GM19035 (cell line): ENCODE measurements at regions not wholly inside any gene's neighbourhood (a gene's known extent, or its start where the extent isn't known, plus 50 kb on each side); places are given as distances from the start of the nearest gene placed in this dataset.
"Not testable (repeated sequence)": the region's sequence is repeated elsewhere in the genome, so short reads cannot be mapped to it uniquely, and the experiment has no call there.

Experiments
- ATAC-seq: cut with Tn5 transposase; IDR thresholded peaks from one replicate; pipeline ENCODE4 v1.9.1; 2021; ENCODE audit not compliant: unreplicated experiment

DNA sequence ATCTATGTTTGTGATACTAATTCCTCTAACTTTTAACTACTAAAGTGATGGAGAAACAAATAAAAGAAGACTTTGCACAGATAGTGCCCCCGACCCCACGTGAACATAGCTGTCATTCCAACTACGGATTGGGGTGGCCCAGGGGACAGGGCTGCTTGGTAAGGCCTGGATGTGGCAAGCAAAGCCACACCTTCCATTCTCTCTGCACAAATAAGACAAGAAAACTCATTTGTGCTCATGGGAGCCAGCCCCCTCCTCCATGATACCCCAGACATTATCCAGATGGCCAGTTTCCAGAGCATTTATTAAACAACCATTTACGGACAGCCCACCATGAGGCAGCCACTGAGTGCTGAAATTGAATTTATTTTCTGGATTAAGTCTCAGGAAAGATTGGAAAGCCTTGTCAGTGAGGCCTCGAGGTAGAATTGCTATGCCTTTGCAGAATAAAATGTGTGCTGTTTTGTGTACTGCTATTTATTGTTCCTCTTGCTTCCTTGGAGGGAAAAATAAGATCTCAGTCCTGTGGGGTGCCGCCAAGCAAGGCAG is 151.2 kb downstream of the UNC5CL start:
- ATAC-seq, result no peak

DNA sequence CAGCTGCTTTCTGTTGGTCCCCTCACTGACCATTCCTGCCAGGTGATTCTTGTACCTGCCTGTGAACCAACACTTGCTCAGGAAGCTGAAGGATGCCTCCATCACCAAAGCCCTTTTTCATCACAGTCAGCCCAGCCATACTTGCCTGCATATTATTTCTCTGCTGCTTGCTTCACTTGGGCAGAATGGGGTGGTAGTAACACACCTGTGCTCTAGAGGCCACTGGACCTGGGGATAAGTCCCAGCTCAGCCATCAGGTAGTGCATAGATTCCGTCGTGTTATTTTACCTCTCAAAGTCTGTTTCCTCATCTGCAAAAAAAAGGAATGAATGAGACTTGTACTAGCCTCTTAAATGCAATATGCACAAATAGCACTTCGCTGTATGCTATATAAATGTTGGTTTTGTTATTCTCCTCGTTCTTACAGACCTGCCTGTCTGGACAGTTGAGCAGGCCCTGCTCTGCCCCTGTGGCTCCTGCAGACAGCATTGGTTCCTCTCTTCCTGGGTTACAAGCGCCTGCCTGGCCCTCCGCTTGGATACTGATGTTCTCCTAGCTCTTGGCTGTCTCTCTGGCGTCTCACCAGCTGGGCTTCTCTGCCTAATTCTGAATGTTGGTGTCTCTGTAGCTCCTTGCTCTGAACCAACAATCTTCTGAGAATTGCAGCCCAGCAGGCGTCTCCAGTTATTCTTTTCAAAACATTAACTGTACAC is 151.8 kb downstream of the UNC5CL start:
- no peak for ATAC-seq

DNA sequence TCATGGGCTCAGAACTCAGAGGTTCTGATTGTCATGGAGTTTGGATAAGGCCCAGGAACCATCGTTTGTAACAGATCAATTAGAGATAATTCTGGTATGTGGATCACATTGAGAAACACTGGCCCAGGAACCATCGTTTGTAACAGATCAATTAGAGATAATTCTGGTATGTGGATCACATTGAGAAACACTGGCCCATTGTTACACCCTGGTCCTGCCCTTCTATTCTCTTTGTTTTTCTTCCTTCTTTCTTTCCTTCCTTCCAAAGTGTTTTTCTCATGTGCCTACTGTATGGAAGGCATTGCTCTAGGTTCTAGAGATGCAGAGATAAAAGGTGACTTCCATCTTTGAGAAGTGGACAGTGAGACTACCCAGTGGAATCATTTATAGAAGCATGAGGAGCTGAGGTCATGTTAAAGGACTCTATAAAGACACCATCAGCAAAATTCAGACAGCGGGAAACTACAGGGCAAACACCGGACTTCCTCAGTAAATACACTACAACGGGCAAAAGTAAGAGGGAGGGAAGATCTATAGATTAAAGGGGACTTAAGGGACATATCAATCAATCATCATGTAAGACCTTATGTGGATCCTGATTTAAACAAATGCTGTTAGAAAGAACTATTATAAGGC is 153.8 kb downstream of the UNC5CL start:
- ATAC-seq, result no peak

DNA sequence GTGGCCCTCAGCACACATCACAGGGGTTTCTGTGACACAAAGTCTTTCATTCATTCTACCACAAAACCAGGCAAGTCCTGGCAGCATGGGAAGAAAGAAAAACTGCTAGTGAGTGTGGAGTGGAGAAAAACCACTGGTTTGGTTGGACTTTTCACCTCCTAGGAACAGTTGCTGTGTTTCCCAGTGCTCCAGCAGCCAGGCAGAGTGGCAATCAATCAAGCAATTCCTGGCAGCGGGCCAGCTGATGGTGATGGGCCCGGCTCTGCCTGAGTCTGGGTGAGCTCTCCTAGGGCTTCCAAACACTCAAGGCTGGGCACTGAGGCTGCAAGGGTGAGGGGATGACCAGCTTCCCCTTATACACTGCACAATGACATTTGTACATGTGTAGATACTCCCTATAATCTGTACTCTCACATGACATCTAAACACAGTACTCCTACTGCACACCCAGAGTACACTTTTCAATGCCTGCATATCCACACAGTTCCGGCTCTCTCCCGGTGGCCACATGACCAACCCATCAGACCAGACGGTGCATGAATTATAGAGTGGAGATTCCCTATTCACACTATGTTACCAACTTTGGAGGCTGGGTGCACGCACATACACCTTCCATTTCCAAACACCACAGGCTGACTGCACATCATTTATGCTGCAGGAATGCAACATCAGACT is 156.6 kb downstream of the UNC5CL start:
- ATAC-seq, result no peak

DNA sequence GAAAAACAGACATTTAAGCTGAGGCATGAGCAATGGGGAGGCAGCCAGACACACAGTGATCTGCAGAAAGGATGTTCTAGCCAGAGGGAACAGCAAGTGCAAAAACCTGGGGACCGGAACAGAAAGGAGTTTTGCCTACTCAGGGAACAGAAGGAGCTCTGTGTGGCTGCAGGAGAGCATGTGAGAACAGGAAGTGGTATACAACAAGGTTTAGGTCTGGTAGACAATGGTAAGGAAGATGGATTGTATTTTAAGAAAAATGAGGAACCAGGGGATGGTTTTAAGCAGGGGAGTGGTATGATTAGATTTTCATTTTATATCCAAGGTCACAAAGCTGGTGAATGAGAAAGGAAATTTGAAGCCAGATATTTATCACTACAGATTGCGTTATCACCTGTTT is 157.5 kb downstream of the UNC5CL start:
- ATAC-seq, result no peak

DNA sequence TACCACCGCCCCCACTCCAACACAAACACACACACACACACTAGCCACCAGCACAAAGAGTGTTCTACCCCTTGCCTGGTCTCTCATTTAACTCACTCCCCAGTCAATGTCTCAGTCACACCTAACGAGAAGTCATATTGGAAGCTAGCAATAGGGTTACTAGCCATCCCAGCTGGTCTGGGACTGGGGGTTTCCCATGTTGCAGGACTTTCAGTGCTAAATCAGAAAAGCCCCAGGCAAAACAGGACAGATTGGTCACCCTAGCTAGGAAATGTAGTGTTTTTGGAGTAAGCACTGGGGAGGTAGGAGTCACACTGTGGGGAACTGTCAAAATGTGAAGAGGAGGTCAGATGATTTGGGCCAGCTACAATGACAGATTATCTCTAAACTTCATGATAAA is 158.1 kb downstream of the UNC5CL start:
- ATAC-seq, result no peak

DNA sequence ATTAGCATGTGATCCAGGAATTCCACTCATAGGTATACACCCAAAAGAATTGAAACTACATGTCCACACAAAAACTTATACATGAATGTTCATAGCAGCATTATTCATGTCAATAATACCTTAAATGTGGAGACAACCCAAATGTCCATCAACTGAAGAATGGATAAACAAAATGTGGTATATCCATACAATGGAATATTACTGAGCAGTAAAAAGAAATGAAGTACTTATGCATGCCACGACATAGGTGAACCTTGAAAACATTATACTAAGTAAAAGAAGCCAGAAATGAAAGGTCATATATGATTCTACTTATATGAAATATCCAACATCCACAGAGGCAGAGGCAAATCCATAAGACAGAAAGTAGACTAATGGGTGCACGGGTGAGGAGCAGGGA is 159.9 kb downstream of the UNC5CL start:
- no peak for ATAC-seq

DNA sequence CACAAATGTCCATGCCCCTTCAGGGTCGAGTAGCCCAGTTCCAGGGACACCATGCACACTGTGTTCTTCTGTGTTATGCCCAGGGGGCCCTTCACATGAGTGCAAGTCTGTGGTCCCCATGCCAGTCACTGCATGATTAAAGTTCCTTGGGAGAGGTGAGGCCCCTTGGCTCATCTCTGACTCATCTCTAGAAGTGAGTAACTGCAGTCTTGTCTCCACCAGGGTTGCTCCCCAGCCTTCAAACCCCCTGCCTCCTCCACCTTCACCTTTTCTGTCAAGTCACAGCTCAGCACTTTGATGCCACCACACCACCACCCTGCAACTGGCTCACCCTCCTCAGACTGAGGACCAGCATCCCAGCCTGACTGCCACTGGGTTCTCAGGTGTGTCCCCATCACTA is 161.7 kb downstream of the UNC5CL start:
- ATAC-seq, result no peak

DNA sequence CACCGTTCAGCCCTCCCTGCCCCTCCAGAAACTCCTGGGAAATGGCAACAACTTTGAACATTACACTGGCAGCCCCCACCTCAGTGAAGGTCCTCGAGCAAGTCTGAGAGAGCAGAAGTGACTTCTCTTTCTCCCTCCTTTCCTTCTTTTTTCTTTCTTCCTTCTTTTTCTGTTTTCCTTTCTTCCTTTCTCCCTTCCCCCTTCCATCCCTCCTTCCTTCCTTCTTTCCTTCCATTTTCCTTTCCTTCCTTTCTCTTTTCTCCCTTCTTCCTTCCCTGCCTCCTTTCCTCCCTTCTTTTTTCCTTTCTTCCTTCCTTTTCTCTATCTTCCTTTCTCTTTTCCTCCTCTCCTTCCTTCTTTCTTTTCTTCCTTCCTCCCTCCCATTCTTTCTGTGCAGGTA is 162.7 kb downstream of the UNC5CL start:
- ATAC-seq, result no peak

DNA sequence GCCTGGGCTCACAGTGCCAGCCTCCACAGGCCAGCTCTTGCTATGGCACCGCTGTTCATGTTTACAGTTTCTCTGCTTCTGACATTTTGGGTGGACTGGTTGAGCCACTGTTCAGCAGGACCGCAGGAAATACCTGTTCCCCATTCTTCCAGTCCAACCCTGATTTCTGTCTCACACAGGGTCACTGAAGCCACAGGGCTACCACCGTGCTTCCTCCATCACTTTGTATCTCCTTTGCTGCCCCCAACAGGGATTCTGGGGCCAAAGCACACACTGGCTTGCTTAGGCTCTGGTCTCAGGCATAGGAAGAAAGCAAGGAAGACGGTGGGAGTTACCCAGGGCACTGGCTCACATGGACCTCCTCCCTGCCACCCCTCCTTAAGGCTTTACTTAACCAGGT is 164.5 kb downstream of the UNC5CL start:
- no peak for ATAC-seq

DNA sequence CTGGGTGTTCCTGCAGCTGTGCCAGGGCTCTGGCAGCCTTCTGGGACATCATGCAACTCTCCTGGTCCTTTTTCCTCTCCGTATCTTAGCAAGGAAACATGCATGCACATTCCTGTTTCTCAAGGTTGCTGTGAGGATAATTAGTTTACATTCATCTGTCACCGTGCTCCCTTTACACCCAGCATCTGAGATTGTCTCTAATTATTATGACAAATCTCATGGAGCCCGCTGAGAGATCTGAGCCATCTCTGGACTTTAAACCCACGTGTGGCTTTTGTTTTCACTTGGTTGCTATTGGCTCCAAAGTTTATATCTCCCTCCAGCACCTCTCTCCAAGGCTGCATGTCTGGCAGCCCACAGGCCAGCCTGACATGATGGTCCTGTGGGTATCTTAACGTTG is 167.6 kb downstream of the UNC5CL start:
- no peak for ATAC-seq

DNA sequence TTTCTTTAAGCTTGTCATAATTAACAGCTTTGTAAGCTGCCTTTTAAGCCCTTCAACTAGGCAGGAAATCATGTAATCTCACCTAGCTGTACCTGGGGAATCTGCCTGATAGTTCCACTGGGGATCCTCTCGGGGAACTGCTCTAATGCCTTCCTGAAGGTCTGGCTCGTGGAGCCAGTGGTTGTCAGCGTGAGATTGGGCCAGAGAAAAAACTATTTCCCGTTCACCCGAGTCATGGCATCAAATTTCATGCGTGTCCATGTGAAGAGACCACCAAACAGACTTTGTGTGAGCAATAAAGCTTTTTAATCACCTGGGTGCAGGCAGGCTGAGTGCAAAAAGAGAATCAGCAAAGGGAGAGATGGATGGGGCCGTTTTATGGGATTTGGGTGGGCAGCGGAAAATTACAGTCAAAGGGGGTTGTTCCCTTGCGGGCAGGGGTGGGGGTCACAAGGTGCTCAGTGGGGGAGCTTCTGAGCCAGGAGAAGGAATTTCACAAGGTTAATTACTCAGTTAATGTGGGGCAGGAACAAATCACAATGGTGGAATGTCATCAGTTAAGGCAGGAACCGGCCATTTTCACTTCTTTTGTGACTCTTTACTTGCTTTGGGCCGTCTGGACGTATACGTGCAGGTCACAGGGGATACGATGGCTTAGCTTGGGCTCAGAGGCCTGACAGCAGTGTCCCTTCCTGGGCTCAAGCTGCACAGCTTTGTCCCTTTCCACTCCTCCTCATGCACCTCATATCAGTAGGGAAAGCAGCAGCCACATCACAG is 170.7 kb downstream of the UNC5CL start:
- ATAC-seq, result not testable (repeated sequence)

DNA sequence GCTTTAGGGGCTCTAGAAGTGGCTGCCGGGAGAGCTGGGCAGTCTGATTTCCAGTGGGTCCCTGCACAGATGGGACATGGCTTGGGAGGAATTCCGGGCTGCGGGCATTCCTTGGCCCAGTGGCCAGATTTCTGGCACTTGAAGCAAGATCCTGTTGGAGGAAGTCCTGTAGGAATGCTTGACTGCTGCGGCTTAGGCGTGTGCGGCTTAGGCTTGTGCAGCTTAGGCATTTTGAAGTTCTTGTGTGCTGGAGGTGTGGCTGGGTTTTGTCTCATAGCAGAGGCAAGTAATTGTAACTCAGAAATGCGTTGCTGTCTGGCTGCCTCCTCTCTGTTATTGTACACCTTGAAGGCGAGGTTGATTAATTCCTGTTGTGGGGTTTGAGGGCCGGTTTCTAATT is 171.5 kb downstream of the UNC5CL start:
- not testable (repeated sequence) for ATAC-seq

DNA sequence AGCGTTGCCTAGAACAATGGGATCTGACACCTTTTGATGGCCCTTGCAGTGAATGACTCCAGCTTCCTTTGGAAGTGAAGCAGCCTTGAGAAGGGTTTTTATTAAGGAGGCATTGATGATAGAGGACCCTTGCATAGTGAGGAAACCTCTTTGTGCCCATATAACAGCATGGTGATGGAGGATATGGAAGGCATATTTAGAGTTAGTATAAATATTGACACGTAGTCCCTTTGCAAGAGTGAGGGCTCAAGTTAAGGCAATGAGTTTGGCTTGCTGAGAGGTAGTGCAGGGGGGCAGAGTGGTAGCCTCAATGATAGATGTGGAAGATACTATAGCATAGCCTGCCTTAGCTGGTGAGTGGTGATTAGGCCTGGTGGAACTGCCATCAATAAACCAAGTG is 173.8 kb downstream of the UNC5CL start:
- not testable (repeated sequence) for ATAC-seq

DNA sequence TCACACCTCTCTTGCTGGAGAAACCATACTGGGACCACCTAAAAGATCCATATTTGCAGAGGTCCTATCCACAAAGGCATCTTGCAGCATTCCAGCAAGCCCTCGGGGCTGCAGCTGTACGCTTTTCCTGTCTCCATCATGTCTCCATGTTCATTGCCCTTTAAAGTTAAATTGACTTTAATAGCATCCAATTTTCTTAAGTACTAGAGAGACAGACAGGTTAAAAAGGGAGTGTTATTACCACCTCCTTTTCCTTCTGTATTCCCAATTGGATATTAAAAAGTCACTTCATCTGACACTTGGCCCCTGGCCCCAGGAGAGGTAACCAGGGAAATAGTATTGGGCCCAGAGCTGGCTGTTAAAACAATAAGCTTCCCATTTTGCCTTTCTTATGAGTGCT is 178.6 kb downstream of the UNC5CL start:
- ATAC-seq, result no peak

DNA sequence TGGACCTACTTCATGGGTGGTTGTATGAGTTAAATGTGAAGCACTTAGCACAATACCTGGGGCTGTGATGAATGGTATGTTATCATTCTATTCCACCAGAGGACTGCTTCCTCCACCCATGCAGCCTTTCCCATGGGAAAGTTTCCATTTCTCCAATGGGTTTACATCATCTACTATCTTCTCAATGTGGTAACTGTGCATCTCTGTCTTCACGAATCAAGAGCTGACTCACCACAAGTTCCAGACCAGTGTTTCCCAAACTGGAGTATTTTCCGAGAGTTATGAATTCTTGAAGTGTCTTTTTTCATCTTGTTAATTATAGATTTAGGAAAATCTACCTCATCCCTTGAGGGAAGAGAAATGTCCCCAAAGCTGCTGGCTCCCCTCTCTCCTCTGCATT is 182.8 kb downstream of the UNC5CL start:
- ATAC-seq, result no peak

DNA sequence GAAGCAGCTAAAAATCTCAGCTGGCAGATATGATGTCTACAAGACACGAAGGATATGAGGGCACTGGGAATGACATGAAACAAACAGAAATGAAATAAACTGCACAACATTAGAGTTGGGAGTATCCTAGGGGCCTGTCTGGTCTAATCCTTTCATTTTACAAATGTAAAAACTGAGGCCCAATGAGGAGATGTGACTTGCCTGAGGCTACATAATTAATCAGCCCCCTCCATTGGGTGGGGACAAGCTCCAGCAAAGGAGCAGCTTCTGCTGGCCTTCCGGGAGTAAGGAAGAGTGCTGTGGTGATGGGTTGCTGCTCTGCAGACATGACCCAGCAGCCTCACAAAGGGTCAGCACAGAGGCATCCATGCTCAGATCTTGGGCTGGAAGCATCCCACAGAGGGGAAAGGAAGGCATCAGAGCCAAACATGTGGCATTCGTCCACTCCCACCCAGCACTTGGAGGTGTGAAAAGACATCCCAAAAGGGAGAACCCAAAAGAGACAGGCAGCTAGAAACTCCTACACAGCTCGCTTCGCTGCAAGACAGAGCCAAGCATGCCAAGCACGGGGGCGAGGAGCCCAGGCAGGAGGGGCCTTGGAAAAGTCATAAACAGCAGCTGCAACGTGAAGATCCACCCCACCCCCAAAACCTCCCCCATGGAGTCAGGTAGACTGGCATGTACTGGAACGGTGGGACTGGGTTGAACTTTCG is 183.7 kb downstream of the UNC5CL start:
- no peak for ATAC-seq

DNA sequence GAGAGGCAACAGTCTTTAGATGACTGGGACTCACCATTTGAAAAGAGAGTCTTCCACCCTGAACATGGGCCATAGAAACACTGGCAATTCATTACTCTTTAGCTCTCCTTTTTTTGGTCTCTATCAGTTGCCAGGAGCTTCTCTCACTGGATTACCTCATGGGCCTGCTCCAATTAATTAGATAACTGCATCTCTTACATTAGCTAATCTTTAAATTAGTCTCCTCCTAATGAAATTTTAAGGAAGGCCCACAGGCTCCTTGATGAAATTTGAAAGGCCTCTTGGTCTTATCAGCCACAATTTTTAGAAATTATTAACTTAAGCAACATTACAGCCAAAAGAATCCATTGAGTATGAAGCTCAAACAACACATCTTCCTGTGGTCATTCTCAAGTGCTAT is 184.4 kb downstream of the UNC5CL start:
- no peak for ATAC-seq

DNA sequence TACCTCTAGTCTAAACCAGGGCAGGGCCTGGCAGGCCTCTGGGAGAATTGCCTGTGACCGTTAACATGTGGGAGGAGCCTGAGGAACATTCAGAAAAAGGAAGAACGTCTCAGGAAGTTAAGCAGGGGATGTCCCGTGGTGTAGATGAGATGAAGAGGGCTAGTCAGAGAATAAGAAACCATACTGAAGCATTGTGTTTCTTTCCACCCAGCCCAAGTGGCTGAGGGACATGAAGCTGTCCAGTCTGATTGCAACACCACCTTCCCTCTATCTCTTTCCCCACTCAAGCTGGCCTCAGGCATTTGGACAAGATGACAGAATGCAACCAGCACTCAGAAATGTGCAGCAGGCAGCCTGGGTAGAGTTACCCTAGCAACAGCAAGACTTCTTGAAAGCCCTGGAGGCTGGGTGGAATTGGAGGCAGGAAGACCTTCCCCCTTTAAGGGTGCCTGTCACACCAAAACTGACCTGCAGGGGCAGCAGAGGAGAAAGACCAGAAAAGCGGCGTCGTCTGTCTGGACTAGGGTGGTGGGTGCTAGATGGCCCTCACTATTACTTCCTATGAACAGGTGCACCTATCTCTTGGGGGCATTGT is 186.1 kb downstream of the UNC5CL start:
- ATAC-seq, result no peak

DNA sequence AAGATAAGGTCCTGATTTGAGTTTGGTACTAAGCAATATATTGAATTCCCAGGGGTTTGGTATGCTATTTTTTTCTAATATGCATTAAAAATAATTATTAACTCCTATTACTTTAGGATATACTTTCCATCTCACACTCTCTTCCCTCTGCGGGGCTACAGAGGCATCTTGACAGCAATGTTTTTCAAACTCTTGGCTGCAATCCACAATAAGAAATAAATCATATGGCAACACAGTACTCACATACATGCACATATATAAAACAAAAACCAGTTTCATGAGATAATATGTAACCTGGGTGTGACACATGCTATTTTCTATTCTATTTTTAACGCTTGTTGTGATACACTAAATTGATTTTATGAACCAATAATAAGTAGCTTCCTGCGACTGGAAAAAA is 189.5 kb downstream of the UNC5CL start:
- no peak for ATAC-seq
